Activated T-cell treated with anti-CD3 and anti-CD28 coated beads, Interleukin-2, amount 50 U/mL, for 48 hours (primary cell): ENCODE measurements at regions not wholly inside any gene's neighbourhood (a gene's known extent, or its start where the extent isn't known, plus 50 kb on each side); places are given as distances from the start of the nearest gene placed in this dataset.

Experiments
- DNase-seq, 2 experiments: peaks; one replicate each; pipeline ENCODE4 v3.0.0-alpha.2; 2020

GRCh38 chr12:16669756-16670155 lies 63.8 kb upstream of the LMO3 start:
- DNase-seq, result no peak

- DNase-seq, result no peak
Measured at GRCh38 chr12:16668198-16668597, 62.2 kb upstream of the LMO3 start.

GRCh38 chr12:16658699-16659098 lies 52.7 kb upstream of the LMO3 start:
- no peak for DNase-seq
